22Rv1 (cell line): ENCODE measurements at regions not wholly inside any gene's neighbourhood (a gene's known extent, or its start where the extent isn't known, plus 50 kb on each side); places are given as distances from the start of the nearest gene placed in this dataset.

Experiments used
- H3K27ac ChIP-seq: fragments of 450-650 bp; 2 replicates; pipeline ENCODE4 v1.5.1; 2017
- CTCF ChIP-seq: fragments of 450-650 bp; IDR thresholded peaks from 2 replicates; pipeline ENCODE4 v1.5.1; 2017; ENCODE audit warnings: mild to moderate bottlenecking
- ZFX ChIP-seq: fragments of 450-650 bp; IDR thresholded peaks from 2 replicates; pipeline ENCODE4 v1.6.1; 2017; ENCODE audit warnings: antibody characterized with exemption, borderline replicate concordance

- no peak overlapping the region for H3K27ac ChIP-seq
- TF ChIP-seq CTCF: no peak
- TF ChIP-seq ZFX: no peak
These were observed 232.6 kb upstream of the HABP2 start for GRCh38 chr10:113320211-113320610.

DNA sequence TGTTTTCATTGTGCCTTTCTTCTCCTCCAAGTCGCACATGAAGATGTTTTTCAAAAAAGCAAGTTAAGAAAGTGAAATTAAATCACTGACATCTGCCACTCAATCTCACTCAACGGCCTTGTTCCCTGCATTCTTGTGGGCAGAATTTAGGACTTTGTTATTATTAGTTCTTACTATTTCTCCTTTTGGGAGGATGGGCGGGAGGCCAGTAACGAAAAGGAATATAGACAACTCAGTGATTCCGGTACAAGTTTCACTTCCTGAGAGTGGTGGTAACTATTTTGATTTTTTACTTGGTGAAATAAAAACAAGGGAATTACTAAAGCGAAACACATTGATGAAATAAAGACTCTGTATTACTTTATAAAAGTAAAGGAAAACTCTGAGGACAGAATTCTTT, 231.9 kb upstream of the HABP2 start:
- no peak for TF ChIP-seq CTCF
- no peak for TF ChIP-seq ZFX
- H3K27ac ChIP-seq: no peak overlapping the region

DNA sequence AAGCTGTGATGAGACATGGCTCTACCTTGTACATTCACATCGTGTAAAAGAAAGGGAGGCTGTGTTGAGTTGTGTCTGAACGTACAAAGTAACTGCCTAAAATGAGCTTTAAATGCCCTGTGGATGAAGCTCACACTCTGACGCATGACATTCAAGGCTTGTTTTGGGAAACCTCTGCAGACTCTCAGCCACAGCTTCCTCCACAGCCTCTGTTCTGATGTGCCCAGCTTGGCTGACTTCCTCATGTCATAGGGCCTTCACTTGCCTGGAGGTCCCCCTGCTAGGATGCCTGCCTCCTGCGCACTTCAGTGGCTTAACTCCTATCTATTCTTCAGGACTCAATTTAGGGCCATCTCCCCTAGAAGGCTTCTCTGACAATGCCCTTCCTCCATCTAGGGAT, 230.0 kb upstream of the HABP2 start:
- TF ChIP-seq ZFX: no peak
- TF ChIP-seq CTCF: no peak
- no peak overlapping the region for H3K27ac ChIP-seq

DNA sequence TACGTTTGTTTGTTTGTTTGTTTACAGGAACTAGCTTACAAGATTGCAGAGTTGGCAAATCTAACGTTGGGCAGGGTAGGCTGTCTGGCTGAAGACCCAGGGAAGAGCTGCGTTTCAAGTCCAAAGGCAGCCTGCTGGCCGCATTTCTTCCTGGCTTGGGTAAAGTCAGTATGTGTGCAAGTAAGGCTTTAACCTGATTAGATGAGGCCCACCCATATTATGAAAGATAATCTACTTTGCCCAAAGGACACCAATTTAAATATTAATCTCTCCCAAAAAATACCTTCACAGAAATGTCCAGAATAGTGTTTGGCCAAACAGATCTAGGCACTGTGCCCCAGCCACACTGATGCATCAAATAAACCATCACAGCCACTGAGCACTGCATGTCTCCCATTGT, 228.9 kb upstream of the HABP2 start:
- TF ChIP-seq ZFX (no peak), CTCF (no peak)
- no peak overlapping the region for H3K27ac ChIP-seq

- H3K27ac ChIP-seq: no peak overlapping the region
- no peak for TF ChIP-seq ZFX
- TF ChIP-seq CTCF: no peak
These were observed 226.4 kb upstream of the HABP2 start for GRCh38 chr10:113326160-113327111.

DNA sequence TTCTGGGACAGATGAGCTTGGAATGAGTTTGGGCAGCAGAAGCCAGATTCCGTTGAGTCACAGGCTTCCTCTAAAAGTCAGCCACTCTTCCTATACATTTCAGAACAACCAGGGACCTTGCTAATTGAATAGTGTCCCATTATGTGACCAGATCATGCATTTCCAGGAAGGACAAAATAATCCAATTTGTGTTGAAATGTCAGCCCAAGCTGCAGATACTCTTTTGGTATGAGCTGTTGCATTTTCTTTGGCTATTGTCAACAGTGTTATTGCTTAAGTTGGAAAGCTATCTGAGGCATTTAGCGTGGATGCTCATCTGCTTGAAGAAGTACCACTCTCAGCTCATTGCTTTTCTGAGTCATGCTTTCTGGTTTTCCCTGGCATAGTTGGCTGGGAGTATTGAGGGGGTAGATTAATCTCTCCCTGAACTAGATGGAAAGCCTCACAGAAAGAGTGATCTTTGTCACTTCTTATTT, 223.7 kb upstream of the HABP2 start:
- no peak for TF ChIP-seq ZFX
- TF ChIP-seq CTCF: no peak
- no peak overlapping the region for H3K27ac ChIP-seq

DNA sequence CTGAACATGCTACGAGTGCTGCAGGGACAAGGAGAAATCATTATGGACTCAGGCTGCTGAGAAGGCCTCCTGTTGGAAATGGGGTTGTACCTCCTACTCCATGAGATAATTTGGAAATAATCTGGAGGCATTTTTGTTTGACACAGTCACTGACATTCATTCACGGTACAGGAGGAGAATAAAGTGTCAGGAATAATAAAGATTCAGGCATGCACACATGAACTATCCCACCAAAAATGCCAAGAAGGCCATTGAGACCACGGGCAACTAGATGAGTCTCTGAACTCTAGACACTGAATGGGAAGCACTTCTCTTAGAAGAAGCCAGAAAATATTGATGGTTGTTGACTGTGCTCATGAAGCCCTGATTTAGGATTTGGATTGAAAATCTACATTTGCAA, 220.9 kb upstream of the HABP2 start:
- TF ChIP-seq ZFX (no peak), CTCF (no peak)

More for the DNA sequence above, 220.9 kb upstream of the HABP2 start:
- H3K27ac ChIP-seq: no peak overlapping the region
